Astrocyte (in vitro differentiated cells and primary cell): ENCODE measurements at regions not wholly inside any gene's neighbourhood (a gene's known extent, or its start where the extent isn't known, plus 50 kb on each side); places are given as distances from the start of the nearest gene placed in this dataset.

Experiments
- EZH2 ChIP-seq: IDR thresholded peaks from 2 replicates; pipeline ENCODE4 v1.6.1; 2012; ENCODE audit warnings: mild to moderate bottlenecking, low read length, inconsistent platforms; ENCODE audit not compliant: insufficient read depth
- TF ChIP-seq, protein P1 (sequence below): IDR thresholded peaks from 2 replicates; pipeline ENCODE4 v1.5.1; 2011; ENCODE audit warnings: low read depth, mild to moderate bottlenecking, inconsistent platforms, low read length, moderate library complexity; ENCODE audit not compliant: insufficient read depth

- TF ChIP-seq, protein P1, sequence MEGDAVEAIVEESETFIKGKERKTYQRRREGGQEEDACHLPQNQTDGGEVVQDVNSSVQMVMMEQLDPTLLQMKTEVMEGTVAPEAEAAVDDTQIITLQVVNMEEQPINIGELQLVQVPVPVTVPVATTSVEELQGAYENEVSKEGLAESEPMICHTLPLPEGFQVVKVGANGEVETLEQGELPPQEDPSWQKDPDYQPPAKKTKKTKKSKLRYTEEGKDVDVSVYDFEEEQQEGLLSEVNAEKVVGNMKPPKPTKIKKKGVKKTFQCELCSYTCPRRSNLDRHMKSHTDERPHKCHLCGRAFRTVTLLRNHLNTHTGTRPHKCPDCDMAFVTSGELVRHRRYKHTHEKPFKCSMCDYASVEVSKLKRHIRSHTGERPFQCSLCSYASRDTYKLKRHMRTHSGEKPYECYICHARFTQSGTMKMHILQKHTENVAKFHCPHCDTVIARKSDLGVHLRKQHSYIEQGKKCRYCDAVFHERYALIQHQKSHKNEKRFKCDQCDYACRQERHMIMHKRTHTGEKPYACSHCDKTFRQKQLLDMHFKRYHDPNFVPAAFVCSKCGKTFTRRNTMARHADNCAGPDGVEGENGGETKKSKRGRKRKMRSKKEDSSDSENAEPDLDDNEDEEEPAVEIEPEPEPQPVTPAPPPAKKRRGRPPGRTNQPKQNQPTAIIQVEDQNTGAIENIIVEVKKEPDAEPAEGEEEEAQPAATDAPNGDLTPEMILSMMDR = no peak
- TF ChIP-seq EZH2 = no peak
Observed at GRCh38 chr1:229839800-229840199, 213.8 kb downstream of the URB2 start.
